HAP-1 (cell line): ENCODE measurements at regions not wholly inside any gene's neighbourhood (a gene's known extent, or its start where the extent isn't known, plus 50 kb on each side); places are given as distances from the start of the nearest gene placed in this dataset.
"Not testable (repeated sequence)": the region's sequence is repeated elsewhere in the genome, so short reads cannot be mapped to it uniquely, and the experiment has no call there.

Experiments used
- DNase-seq, 2 experiments: peaks; one replicate each; pipeline ENCODE4 v3.0.0-alpha.2; 2016 to 2020; ENCODE audit warnings: low spot score in 2 of 2
- H3K27me3 ChIP-seq: fragments of 250-450 bp; sonication (Bioruptor Pico); 2 replicates; pipeline ENCODE4 v1.5.1; 2020; ENCODE audit warnings: low read depth, mild to moderate bottlenecking, moderate library complexity
- H3K36me3 ChIP-seq: fragments of 250-450 bp; sonication (Bioruptor Pico); replicated peaks from 2 replicates; pipeline ENCODE4 v1.5.1; 2020; ENCODE audit warnings: mild to moderate bottlenecking
- H3K4me1 ChIP-seq: fragments of 250-450 bp; sonication (Bioruptor Pico); 2 replicates; pipeline ENCODE4 v1.5.1; 2020; ENCODE audit warnings: mild to moderate bottlenecking
- H3K4me3 ChIP-seq: fragments of 250-450 bp; sonication (Bioruptor Pico); 2 replicates; pipeline ENCODE4 v1.5.1; 2020; ENCODE audit warnings: mild to moderate bottlenecking, moderate library complexity
- H3K9me3 ChIP-seq: fragments of 250-450 bp; sonication (Bioruptor Pico); 2 replicates; pipeline ENCODE4 v1.5.1; 2020; ENCODE audit warnings: mild to moderate bottlenecking, moderate library complexity
- in situ Hi-C: fragments of 300-500 bp; cut with MboI; formaldehyde crosslinking; loops from 3 replicates; pipeline ENCODE4 v1.14.3; 2020; ENCODE audit warnings: low sequenced_read_pairs, inconsistent platforms, mixed read lengths

GRCh38 chr5:72682561-72682960 lies 133.9 kb upstream of the TNPO1 start:
- in situ Hi-C loops, result no loop called here
- Histone ChIP-seq H3K36me3 (no peaks in the 10 kb centered on the region), H3K4me3 (no peak overlapping the region), H3K27me3 (no peaks in the 10 kb centered on the region), H3K4me1 (no peaks in the 10 kb centered on the region), H3K9me3 (no peaks in the 10 kb centered on the region)
- no peak for DNase-seq

- Histone ChIP-seq H3K4me3 (no peak overlapping the region), H3K27me3 (no peaks in the 10 kb centered on the region), H3K9me3 (no peaks in the 10 kb centered on the region), H3K4me1 (no peaks in the 10 kb centered on the region), H3K36me3 (no peaks in the 10 kb centered on the region)
- in situ Hi-C loops, result no loop called here
- DNase-seq, result no peak
Observed at GRCh38 chr5:72681781-72682180, 134.7 kb upstream of the TNPO1 start.

DNA sequence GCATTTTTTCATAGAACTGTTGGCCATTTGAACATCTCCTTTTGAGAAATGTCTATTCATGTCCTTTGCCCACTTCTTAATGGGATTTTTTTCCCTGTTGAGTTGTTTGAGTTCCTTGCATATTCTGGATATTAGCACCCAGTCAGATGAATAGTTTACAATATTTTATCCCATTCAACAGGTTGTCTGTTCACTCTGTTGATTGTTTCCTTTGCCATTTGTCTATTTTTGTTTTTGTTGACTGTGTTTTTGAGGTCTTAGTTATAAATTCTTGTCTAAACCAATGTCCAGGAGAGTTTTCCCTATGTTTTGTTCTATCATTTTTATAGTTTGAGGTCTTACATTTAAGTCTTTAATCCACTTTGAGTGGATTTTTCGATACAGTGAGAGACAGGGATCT lies 139.0 kb upstream of the TNPO1 start:
- no peaks in the 10 kb centered on the region for H3K27me3 ChIP-seq
- no peaks in the 10 kb centered on the region for H3K4me1 ChIP-seq
- H3K36me3 ChIP-seq, result no peaks in the 10 kb centered on the region
- in situ Hi-C loops, result no loop called here
- H3K9me3 ChIP-seq, result no peaks in the 10 kb centered on the region
- no peak for DNase-seq
- H3K4me3 ChIP-seq, result no peak overlapping the region

GRCh38 chr5:72676831-72677230 lies 139.6 kb upstream of the TNPO1 start:
- H3K36me3 ChIP-seq, H3K4me3 ChIP-seq, DNase-seq, H3K4me1 ChIP-seq, H3K9me3 ChIP-seq, H3K27me3 ChIP-seq, in situ Hi-C loops: not testable (repeated sequence)

DNA sequence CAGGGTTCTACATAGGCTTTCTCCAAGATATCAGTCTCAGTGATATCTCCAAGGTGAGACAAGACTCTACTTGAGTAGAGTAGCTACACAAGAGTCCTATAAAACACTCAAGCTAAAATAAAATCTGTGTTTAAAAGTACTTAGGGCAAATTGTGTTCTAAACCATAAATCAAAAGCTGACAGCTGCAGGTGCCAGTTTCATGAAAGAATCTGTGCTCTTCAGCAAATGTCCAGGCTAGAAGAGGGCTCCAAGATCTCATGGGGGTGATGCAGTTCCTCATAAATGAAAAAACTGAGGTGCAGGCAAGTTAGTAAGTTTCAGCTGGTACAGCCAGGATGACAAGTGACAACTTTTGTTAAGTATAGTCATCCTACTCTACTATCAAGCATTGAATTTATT lies 142.8 kb upstream of the TNPO1 start:
- peaks cover 6% of the 10 kb centered on the region for H3K4me1 ChIP-seq
- peaks cover 9% of the 10 kb centered on the region; the same call in 1 of the 2 replicates for H3K27me3 ChIP-seq
- H3K9me3 ChIP-seq, result no peaks in the 10 kb centered on the region
- no peak for DNase-seq
- H3K4me3 ChIP-seq, result no peak overlapping the region
- no peaks in the 10 kb centered on the region for H3K36me3 ChIP-seq
- in situ Hi-C loops, result no loop called here

DNA sequence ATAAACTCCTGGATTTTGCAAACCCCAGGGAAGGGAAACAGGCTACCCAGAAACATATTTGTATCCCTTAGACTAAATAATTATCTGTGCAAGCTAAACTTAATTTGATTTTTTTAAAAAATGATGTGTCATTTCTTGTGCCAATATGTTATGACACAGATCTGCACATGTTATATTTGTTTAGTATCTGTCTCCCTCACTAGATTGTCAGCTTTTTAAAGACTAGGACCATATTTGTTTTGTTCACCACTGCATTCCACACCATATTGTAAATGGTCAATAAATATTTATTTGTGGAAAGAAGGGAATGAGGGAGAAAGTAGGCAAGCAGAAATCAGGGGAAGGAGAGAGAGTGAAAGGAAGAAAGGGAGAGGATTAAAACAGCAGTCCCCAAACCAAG lies 143.3 kb upstream of the TNPO1 start:
- no peak overlapping the region for H3K4me3 ChIP-seq
- H3K36me3 ChIP-seq, result no peaks in the 10 kb centered on the region
- H3K27me3 ChIP-seq, result peaks cover 9% of the 10 kb centered on the region; the same call in 1 of the 2 replicates
- H3K9me3 ChIP-seq, result no peaks in the 10 kb centered on the region
- no peak for DNase-seq
- in situ Hi-C loops, result no loop called here
- H3K4me1 ChIP-seq, result peaks cover 6% of the 10 kb centered on the region

GRCh38 chr5:72667708-72668107 lies 148.8 kb upstream of the TNPO1 start:
- DNase-seq, result no peak
- peaks cover 9% of the 10 kb centered on the region; the same call in 1 of the 2 replicates for H3K27me3 ChIP-seq
- in situ Hi-C loops, result no loop called here
- peaks cover 6% of the 10 kb centered on the region for H3K4me1 ChIP-seq
- no peaks in the 10 kb centered on the region for H3K9me3 ChIP-seq
- no peak overlapping the region for H3K4me3 ChIP-seq
- no peaks in the 10 kb centered on the region for H3K36me3 ChIP-seq

GRCh38 chr5:72662936-72663335 lies 153.5 kb upstream of the TNPO1 start:
- no peaks in the 10 kb centered on the region for H3K4me1 ChIP-seq
- in situ Hi-C loops, result no loop called here
- no peaks in the 10 kb centered on the region for H3K36me3 ChIP-seq
- no peaks in the 10 kb centered on the region for H3K9me3 ChIP-seq
- H3K27me3 ChIP-seq, result no peaks in the 10 kb centered on the region
- DNase-seq, result no peak
- no peak overlapping the region for H3K4me3 ChIP-seq

DNA sequence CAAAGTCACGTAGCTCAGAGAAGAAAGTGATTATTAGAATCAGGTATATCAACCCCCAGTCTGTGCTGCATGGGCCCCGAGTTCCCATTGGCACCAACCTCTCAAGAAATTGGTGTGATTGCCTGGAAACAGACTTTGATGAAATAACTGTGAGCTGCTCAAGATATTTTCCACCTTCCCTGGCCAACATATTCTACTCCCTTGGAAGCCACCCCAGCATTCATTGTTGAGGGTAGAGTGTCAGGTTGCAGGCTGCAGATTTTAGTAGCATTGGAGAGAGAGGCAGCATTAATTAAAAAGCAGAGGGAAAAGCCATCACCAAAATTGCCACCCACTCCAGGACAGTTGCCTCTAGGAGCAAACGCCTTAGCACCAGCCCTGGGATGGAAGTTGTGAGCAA lies 154.2 kb upstream of the TNPO1 start:
- Histone ChIP-seq H3K36me3 (no peaks in the 10 kb centered on the region), H3K27me3 (no peaks in the 10 kb centered on the region), H3K4me1 (no peaks in the 10 kb centered on the region), H3K4me3 (no peak overlapping the region), H3K9me3 (no peaks in the 10 kb centered on the region)
- no peak for DNase-seq
- in situ Hi-C loops, result no loop called here

DNA sequence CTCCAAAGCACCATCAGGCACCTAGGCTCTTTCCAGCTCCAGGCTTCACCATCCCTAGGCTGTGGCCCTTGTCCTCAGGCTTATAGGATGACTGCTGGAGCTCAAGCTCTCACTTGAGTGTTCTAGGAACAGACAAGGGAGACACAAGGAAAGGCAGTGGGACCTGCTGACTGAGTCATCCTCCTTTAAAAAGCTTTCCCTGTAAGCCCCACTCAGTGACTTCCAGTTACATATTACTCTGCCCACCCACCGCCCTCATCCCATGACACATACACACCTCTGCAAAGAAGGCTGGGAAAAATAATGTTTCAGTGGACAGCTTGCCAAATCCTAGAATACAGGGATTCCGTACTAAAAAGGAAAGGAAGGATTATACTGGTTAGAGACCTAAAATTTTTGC lies 154.2 kb upstream of the ZNF366 start:
- DNase-seq, result no peak
- H3K9me3 ChIP-seq, result no peaks in the 10 kb centered on the region
- no peaks in the 10 kb centered on the region for H3K27me3 ChIP-seq
- in situ Hi-C loops, result no loop called here
- no peaks in the 10 kb centered on the region for H3K36me3 ChIP-seq
- no peak overlapping the region for H3K4me3 ChIP-seq
- H3K4me1 ChIP-seq, result no peaks in the 10 kb centered on the region

- no peaks in the 10 kb centered on the region for H3K27me3 ChIP-seq
- in situ Hi-C loops, result no loop called here
- no peak for DNase-seq
Observed at GRCh38 chr5:72659726-72660125, 152.5 kb upstream of the ZNF366 start.

DNA sequence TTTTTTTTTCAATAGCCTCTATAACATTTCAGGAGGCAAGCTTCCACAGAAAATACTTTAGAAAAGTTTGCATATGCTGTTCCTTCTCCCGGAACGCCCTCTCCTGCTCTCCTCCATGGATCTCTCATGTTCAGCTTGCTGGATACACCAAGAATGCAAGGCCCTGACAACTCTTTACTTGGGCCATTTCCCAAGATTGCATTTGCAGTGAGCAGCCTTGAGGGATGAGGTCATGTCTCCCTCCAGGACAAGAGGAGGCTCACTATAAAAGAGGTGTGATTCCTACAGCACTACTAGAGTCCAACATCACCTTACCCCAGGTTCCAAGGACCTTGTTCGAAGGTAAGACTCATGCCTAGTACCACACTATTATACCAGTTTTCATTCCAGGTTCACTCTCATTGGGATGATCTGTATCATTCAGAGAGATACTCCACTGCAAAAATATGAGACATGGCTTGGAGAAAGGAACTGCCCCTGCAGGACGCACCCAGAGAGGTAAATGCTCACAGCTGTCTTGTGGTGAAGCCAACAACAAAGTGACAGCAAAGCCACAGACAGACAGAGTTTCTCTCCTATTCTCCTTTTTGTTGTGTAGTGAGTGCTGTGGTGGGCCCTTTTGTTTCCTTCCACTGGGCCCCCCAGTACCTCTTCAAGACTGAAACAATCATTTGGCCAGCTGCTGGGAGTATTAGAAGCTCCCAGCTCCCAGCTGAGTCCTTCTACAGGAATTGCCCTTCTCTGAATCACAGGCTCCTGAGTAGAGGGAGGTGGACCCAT lies 151.7 kb upstream of the ZNF366 start:
- DNase-seq, result no peak
- H3K4me3 ChIP-seq, result no peak overlapping the region
- in situ Hi-C loops, result no loop called here
- H3K4me1 ChIP-seq, result no peaks in the 10 kb centered on the region
- H3K36me3 ChIP-seq, result no peaks in the 10 kb centered on the region
- no peaks in the 10 kb centered on the region for H3K9me3 ChIP-seq
- no peaks in the 10 kb centered on the region for H3K27me3 ChIP-seq

More at GRCh38 chr5:72659726-72660125, 152.5 kb upstream of the ZNF366 start:
- no peaks in the 10 kb centered on the region for H3K4me1 ChIP-seq
- H3K36me3 ChIP-seq, result no peaks in the 10 kb centered on the region
- H3K9me3 ChIP-seq, result no peaks in the 10 kb centered on the region
- no peak overlapping the region for H3K4me3 ChIP-seq

DNA sequence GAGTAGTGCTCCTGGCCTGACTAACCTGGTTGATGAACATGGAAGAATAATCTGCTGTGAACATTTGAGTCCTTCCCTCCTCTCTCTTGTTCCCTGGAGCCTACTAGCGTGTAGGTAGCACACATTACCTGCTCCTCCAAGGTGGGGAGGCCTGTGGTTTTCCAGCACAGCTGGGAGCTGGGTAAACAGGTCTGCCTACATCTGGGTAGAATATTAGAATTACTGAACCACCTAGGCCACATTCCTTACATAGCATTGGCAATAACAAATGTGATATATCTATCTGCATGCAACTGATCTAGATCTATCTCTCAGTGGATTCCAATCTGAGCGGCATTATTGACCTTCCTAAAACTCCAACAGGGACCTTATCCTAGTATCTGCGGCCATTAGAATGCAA lies 151.0 kb upstream of the ZNF366 start:
- no peaks in the 10 kb centered on the region for H3K4me1 ChIP-seq
- no peaks in the 10 kb centered on the region for H3K27me3 ChIP-seq
- in situ Hi-C loops, result no loop called here
- no peak for DNase-seq
- H3K9me3 ChIP-seq, result no peaks in the 10 kb centered on the region
- no peaks in the 10 kb centered on the region for H3K36me3 ChIP-seq
- H3K4me3 ChIP-seq, result no peak overlapping the region

- no peak overlapping the region for H3K4me3 ChIP-seq
- no peaks in the 10 kb centered on the region for H3K36me3 ChIP-seq
- no peaks in the 10 kb centered on the region for H3K27me3 ChIP-seq
- no peak for DNase-seq
- in situ Hi-C loops, result no loop called here
- no peaks in the 10 kb centered on the region for H3K4me1 ChIP-seq
- H3K9me3 ChIP-seq, result no peaks in the 10 kb centered on the region
Observed at GRCh38 chr5:72656756-72657513, 149.7 kb upstream of the ZNF366 start.
